ENCODE measurements at regions not wholly inside any gene's neighbourhood (a gene's known extent, or its start where the extent isn't known, plus 50 kb on each side); places are given as distances from the start of the nearest gene placed in this dataset.

- TF ChIP-seq EZH2phosphoT487 (IDR thresholded peaks at IDR 0.05; ENCODE audit: borderline replicate concordance) (no peak), CTCF (conservative IDR thresholded peaks at IDR 0.05; ENCODE audit: low read length) (no peak)
- Histone ChIP-seq H3K9ac (ENCODE audit: low read depth, low read length, poor library complexity, severe bottlenecking) (no peak overlapping the region), H3K4me1 (ENCODE audit: insufficient read depth, low read length, poor library complexity, severe bottlenecking) (no peaks in the 10 kb centered on the region), H2AFZ (ENCODE audit: low read length) (no peak overlapping the region), H3F3A (ENCODE audit: low read depth) (no peaks in the 10 kb centered on the region), H4K20me1 (ENCODE audit: insufficient read depth, low read length, poor library complexity, severe bottlenecking) (no peaks in the 10 kb centered on the region), H3K9me2 (replicated peaks; ENCODE audit: low read depth, low read length) (no peaks in the 10 kb centered on the region), H3K27me3 (ENCODE audit: insufficient read depth, low read length, poor library complexity, severe bottlenecking) (no peaks in the 10 kb centered on the region), H3K4me3 (ENCODE audit: low read length, poor library complexity, severe bottlenecking) (no peak overlapping the region), H3K4me2 (ENCODE audit: low read depth, low read length, poor library complexity, severe bottlenecking) (no peak overlapping the region), H3K9me3 (ENCODE audit: insufficient read depth, low read depth, low read length) (no peaks in the 10 kb centered on the region), H3K36me3 (ENCODE audit: insufficient read depth, low read length) (no peaks in the 10 kb centered on the region), H3K79me2 (ENCODE audit: insufficient read depth, low read length) (no peaks in the 10 kb centered on the region)
Observed at GRCh38 chr13:99647596-99647985, 146.3 kb downstream of the TM9SF2 start.

GRCh38 chr13:99646866-99647595 is 145.8 kb downstream of the TM9SF2 start:
- Histone ChIP-seq H4K20me1 (ENCODE audit: insufficient read depth, low read length, poor library complexity, severe bottlenecking) (no peaks in the 10 kb centered on the region), H3K36me3 (ENCODE audit: insufficient read depth, low read length) (no peaks in the 10 kb centered on the region), H3F3A (ENCODE audit: low read depth) (no peaks in the 10 kb centered on the region), H3K27me3 (ENCODE audit: insufficient read depth, low read length, poor library complexity, severe bottlenecking) (no peaks in the 10 kb centered on the region), H3K9me3 (ENCODE audit: insufficient read depth, low read depth, low read length) (no peaks in the 10 kb centered on the region), H3K4me2 (ENCODE audit: low read depth, low read length, poor library complexity, severe bottlenecking) (no peak overlapping the region), H3K79me2 (ENCODE audit: insufficient read depth, low read length) (no peaks in the 10 kb centered on the region), H3K4me1 (ENCODE audit: insufficient read depth, low read length, poor library complexity, severe bottlenecking) (no peaks in the 10 kb centered on the region), H2AFZ (ENCODE audit: low read length) (no peak overlapping the region), H3K9me2 (replicated peaks; ENCODE audit: low read depth, low read length) (no peaks in the 10 kb centered on the region), H3K9ac (ENCODE audit: low read depth, low read length, poor library complexity, severe bottlenecking) (no peak overlapping the region), H3K4me3 (ENCODE audit: low read length, poor library complexity, severe bottlenecking) (no peak overlapping the region)
- TF ChIP-seq CTCF (conservative IDR thresholded peaks at IDR 0.05; ENCODE audit: low read length), result no peak
- no peak for TF ChIP-seq EZH2phosphoT487 (IDR thresholded peaks at IDR 0.05; ENCODE audit: borderline replicate concordance)

- H2AFZ ChIP-seq (ENCODE audit: low read length), result no peak overlapping the region
- H3K27me3 ChIP-seq (ENCODE audit: insufficient read depth, low read length, poor library complexity, severe bottlenecking), result no peaks in the 10 kb centered on the region
- H3K9me2 ChIP-seq (replicated peaks; ENCODE audit: low read depth, low read length), result no peaks in the 10 kb centered on the region
- no peaks in the 10 kb centered on the region for H3K9me3 ChIP-seq (ENCODE audit: insufficient read depth, low read depth, low read length)
- H3K9ac ChIP-seq (ENCODE audit: low read depth, low read length, poor library complexity, severe bottlenecking), result no peak overlapping the region
- no peaks in the 10 kb centered on the region for H3K36me3 ChIP-seq (ENCODE audit: insufficient read depth, low read length)
- no peak overlapping the region for H3K4me3 ChIP-seq (ENCODE audit: low read length, poor library complexity, severe bottlenecking)
- H3K79me2 ChIP-seq (ENCODE audit: insufficient read depth, low read length), result no peaks in the 10 kb centered on the region
- TF ChIP-seq EZH2phosphoT487 (IDR thresholded peaks at IDR 0.05; ENCODE audit: borderline replicate concordance), result no peak
- no peak for TF ChIP-seq CTCF (conservative IDR thresholded peaks at IDR 0.05; ENCODE audit: low read length)
- no peak overlapping the region for H3K4me2 ChIP-seq (ENCODE audit: low read depth, low read length, poor library complexity, severe bottlenecking)
- no peaks in the 10 kb centered on the region for H3K4me1 ChIP-seq (ENCODE audit: insufficient read depth, low read length, poor library complexity, severe bottlenecking)
- H4K20me1 ChIP-seq (ENCODE audit: insufficient read depth, low read length, poor library complexity, severe bottlenecking), result no peaks in the 10 kb centered on the region
- H3F3A ChIP-seq (ENCODE audit: low read depth), result no peaks in the 10 kb centered on the region
Observed at GRCh38 chr13:99642841-99643240, 141.6 kb downstream of the TM9SF2 start.

Data from Loucy (cell line).